ENCODE measurements at regions not wholly inside any gene's neighbourhood (a gene's known extent, or its start where the extent isn't known, plus 50 kb on each side); places are given as distances from the start of the nearest gene placed in this dataset.

DNA sequence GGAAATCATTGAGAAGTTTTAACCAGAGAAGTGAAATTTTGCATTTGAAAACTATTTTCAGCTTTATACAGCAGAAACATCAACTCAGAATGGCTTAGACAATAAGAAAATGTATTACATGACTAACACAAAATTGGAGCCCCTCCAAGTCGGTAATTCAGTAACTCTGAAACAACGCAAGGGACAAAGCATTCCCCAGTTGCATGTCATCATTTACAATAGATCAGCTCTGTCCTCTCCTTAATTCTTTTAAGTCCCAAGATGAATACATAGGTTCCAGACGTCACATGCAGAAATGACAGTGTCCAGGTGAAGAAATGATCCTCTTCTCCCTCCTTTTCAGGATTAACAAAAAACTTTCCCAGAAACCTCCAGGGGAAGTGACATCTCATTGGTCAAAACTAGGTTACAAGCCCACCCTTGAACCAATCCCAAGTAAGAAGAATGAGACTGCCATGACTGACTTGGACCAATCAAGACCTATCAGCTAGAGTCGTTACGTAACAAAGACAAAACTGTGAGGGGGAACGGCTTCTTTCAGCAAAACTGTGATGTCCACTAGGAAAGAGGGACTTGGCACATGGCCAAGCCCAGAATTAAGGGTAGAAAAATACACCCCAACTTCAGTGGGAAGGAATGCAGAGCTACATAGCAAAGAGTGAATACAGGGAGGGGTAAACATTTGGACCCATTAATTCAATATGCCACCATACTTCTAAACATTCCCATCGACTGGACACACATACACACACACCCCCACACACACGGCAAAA is 114.3 kb upstream of the PRNP start:
- no peaks in the 10 kb centered on the region for H3K27me3 ChIP-seq (ENCODE audit: insufficient read depth, low read length)
- no peak overlapping the region for H3K9ac ChIP-seq (ENCODE audit: low read depth, low read length)
- no peaks in the 10 kb centered on the region for H3K9me3 ChIP-seq (ENCODE audit: insufficient read depth, low read depth, low read length)
- H3K27ac ChIP-seq (ENCODE audit: low read length): no peak overlapping the region
- H3K4me1 ChIP-seq (ENCODE audit: insufficient read depth, low read length): peaks cover 6% of the 10 kb centered on the region; the same call in 1 of the 2 replicates
- no peaks in the 10 kb centered on the region for H3K36me3 ChIP-seq (ENCODE audit: insufficient read depth, low read depth, low read length)
- H3K4me3 ChIP-seq (ENCODE audit: low read length): no peak overlapping the region

GRCh38 chr20:4569865-4570264 is 116.4 kb upstream of the PRNP start:
- Histone ChIP-seq H3K4me1 (ENCODE audit: insufficient read depth, low read length) (peaks cover 6% of the 10 kb centered on the region; the same call in 1 of the 2 replicates), H3K36me3 (ENCODE audit: insufficient read depth, low read depth, low read length) (no peaks in the 10 kb centered on the region), H3K9me3 (ENCODE audit: insufficient read depth, low read depth, low read length) (no peaks in the 10 kb centered on the region), H3K27me3 (ENCODE audit: insufficient read depth, low read length) (no peaks in the 10 kb centered on the region), H3K27ac (ENCODE audit: low read length) (no peak overlapping the region), H3K9ac (ENCODE audit: low read depth, low read length) (no peak overlapping the region), H3K4me3 (ENCODE audit: low read length) (peak overlapping the region; percentile 11; the same call in 1 of the 2 replicates)

- no peak overlapping the region for H3K27ac ChIP-seq (ENCODE audit: low read length)
- H3K4me3 ChIP-seq (ENCODE audit: low read length): no peak overlapping the region
- no peaks in the 10 kb centered on the region for H3K36me3 ChIP-seq (ENCODE audit: insufficient read depth, low read depth, low read length)
- H3K4me1 ChIP-seq (ENCODE audit: insufficient read depth, low read length): peaks cover 6% of the 10 kb centered on the region; the same call in 1 of the 2 replicates
- no peak overlapping the region for H3K9ac ChIP-seq (ENCODE audit: low read depth, low read length)
- H3K27me3 ChIP-seq (ENCODE audit: insufficient read depth, low read length): no peaks in the 10 kb centered on the region
- H3K9me3 ChIP-seq (ENCODE audit: insufficient read depth, low read depth, low read length): no peaks in the 10 kb centered on the region
Observed at GRCh38 chr20:4569092-4569491, 117.2 kb upstream of the PRNP start.

GRCh38 chr20:4568361-4568959 is 117.8 kb upstream of the PRNP start:
- no peak overlapping the region for H3K27ac ChIP-seq (ENCODE audit: low read length)
- no peak overlapping the region for H3K4me3 ChIP-seq (ENCODE audit: low read length)
- H3K9ac ChIP-seq (ENCODE audit: low read depth, low read length): no peak overlapping the region
- H3K9me3 ChIP-seq (ENCODE audit: insufficient read depth, low read depth, low read length): no peaks in the 10 kb centered on the region
- H3K27me3 ChIP-seq (ENCODE audit: insufficient read depth, low read length): no peaks in the 10 kb centered on the region
- H3K36me3 ChIP-seq (ENCODE audit: insufficient read depth, low read depth, low read length): no peaks in the 10 kb centered on the region
- peaks cover 6% of the 10 kb centered on the region; the same call in 1 of the 2 replicates for H3K4me1 ChIP-seq (ENCODE audit: insufficient read depth, low read length)

DNA sequence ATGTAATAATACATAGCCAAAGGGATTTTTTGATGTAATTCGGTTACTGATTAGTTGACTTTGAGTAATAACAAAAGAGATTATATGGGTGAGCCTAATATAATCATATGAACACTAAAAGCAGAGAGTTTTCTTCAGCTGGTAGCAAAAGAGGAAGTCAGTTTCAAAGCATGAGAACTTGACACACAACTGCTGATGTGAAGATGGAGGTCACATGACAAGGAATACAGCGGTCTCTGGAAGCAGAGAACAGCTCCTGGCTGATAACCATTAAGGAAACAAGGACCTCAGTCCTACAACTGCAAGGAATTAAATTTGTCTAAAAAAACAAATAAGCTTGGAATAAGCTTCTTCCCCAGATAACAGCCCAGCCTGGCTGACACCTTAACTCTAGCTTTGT is 119.1 kb upstream of the PRNP start:
- H3K27ac ChIP-seq (ENCODE audit: low read length): no peak overlapping the region
- no peak overlapping the region for H3K4me3 ChIP-seq (ENCODE audit: low read length)
- no peaks in the 10 kb centered on the region for H3K9me3 ChIP-seq (ENCODE audit: insufficient read depth, low read depth, low read length)
- H3K4me1 ChIP-seq (ENCODE audit: insufficient read depth, low read length): peaks cover 6% of the 10 kb centered on the region; the same call in 1 of the 2 replicates
- H3K27me3 ChIP-seq (ENCODE audit: insufficient read depth, low read length): no peaks in the 10 kb centered on the region
- no peak overlapping the region for H3K9ac ChIP-seq (ENCODE audit: low read depth, low read length)
- H3K36me3 ChIP-seq (ENCODE audit: insufficient read depth, low read depth, low read length): no peaks in the 10 kb centered on the region

GRCh38 chr20:4563534-4563933 is 122.7 kb upstream of the PRNP start:
- H3K36me3 ChIP-seq (ENCODE audit: insufficient read depth, low read depth, low read length): no peaks in the 10 kb centered on the region
- H3K9me3 ChIP-seq (ENCODE audit: insufficient read depth, low read depth, low read length): no peaks in the 10 kb centered on the region
- peaks cover 4% of the 10 kb centered on the region; the same call in 1 of the 2 replicates for H3K4me1 ChIP-seq (ENCODE audit: insufficient read depth, low read length)
- H3K9ac ChIP-seq (ENCODE audit: low read depth, low read length): no peak overlapping the region
- no peak overlapping the region for H3K27ac ChIP-seq (ENCODE audit: low read length)
- no peaks in the 10 kb centered on the region for H3K27me3 ChIP-seq (ENCODE audit: insufficient read depth, low read length)
- no peak overlapping the region for H3K4me3 ChIP-seq (ENCODE audit: low read length)

DNA sequence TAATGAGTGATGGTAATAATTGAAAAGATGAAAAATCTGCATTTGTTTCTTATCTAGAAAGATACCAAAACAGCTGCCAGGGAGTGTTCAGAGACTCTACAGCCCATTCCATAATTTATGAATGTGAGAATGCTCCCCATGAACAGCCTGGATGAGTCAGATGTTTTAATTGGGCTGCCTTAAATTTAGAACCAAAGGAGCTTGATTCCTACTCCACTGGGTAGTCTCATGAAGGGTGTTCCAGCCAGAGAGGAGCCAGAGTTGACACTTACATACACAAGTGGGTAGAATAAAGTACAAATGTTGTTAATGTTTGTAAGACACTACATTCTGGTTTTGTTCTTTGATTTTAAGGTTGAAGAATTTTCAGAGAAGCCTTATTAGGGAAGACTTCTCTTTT is 123.2 kb upstream of the PRNP start:
- Histone ChIP-seq H3K9ac (ENCODE audit: low read depth, low read length) (no peak overlapping the region), H3K4me1 (ENCODE audit: insufficient read depth, low read length) (peaks cover 4% of the 10 kb centered on the region; the same call in 1 of the 2 replicates), H3K36me3 (ENCODE audit: insufficient read depth, low read depth, low read length) (no peaks in the 10 kb centered on the region), H3K27ac (ENCODE audit: low read length) (no peak overlapping the region), H3K27me3 (ENCODE audit: insufficient read depth, low read length) (no peaks in the 10 kb centered on the region), H3K4me3 (ENCODE audit: low read length) (no peak overlapping the region), H3K9me3 (ENCODE audit: insufficient read depth, low read depth, low read length) (no peaks in the 10 kb centered on the region)

DNA sequence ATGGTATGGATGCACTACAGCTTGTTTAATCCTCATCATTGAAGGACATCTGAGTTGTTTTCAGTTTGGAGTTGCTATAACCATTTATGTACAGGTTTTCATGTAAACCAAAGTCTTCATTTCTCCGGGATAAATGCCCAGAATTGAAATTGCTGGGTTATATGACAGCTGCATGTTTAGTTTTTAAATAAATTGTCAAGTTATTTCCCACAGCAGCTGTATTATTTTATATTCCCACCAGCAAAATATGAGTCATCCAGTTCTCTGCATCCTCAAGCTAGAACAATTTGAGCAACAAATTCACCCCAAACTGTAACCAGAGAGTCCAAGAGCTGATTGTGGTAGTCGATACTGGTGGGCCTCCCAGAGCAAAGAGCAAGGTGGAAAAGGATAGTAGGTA is 125.6 kb upstream of the PRNP start:
- Histone ChIP-seq H3K27me3 (ENCODE audit: insufficient read depth, low read length) (no peaks in the 10 kb centered on the region), H3K4me3 (ENCODE audit: low read length) (no peak overlapping the region), H3K9ac (ENCODE audit: low read depth, low read length) (no peak overlapping the region), H3K27ac (ENCODE audit: low read length) (no peak overlapping the region), H3K4me1 (ENCODE audit: insufficient read depth, low read length) (peaks cover 4% of the 10 kb centered on the region; the same call in 1 of the 2 replicates), H3K9me3 (ENCODE audit: insufficient read depth, low read depth, low read length) (no peaks in the 10 kb centered on the region), H3K36me3 (ENCODE audit: insufficient read depth, low read depth, low read length) (no peaks in the 10 kb centered on the region)

DNA sequence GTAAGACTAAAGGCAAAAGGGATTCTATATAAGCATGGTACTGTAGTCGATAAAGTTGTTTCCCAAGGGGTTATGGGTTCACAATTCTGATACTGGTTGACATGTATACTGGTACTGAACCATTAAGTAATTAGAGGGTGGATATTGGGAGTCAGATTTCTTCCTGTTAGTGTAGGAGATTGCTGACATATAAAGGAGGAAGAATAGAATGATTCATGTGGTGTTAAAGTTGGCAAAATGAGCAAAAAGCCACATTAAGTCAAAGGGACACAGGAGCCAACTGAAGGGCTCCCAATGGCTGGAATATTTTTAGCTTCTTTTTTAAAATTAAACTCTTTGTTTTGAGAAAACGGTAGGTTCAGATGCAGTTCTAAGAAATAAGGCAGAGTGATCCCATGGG is 126.3 kb upstream of the PRNP start:
- Histone ChIP-seq H3K4me3 (ENCODE audit: low read length) (no peak overlapping the region), H3K4me1 (ENCODE audit: insufficient read depth, low read length) (peaks cover 4% of the 10 kb centered on the region; the same call in 1 of the 2 replicates), H3K27me3 (ENCODE audit: insufficient read depth, low read length) (no peaks in the 10 kb centered on the region), H3K9me3 (ENCODE audit: insufficient read depth, low read depth, low read length) (no peaks in the 10 kb centered on the region), H3K27ac (ENCODE audit: low read length) (no peak overlapping the region), H3K36me3 (ENCODE audit: insufficient read depth, low read depth, low read length) (no peaks in the 10 kb centered on the region), H3K9ac (ENCODE audit: low read depth, low read length) (no peak overlapping the region)

GRCh38 chr20:4559106-4559505 is 127.2 kb upstream of the PRNP start:
- Histone ChIP-seq H3K9ac (ENCODE audit: low read depth, low read length) (no peak overlapping the region), H3K27ac (ENCODE audit: low read length) (no peak overlapping the region), H3K4me1 (ENCODE audit: insufficient read depth, low read length) (peaks cover 4% of the 10 kb centered on the region; the same call in 1 of the 2 replicates), H3K9me3 (ENCODE audit: insufficient read depth, low read depth, low read length) (no peaks in the 10 kb centered on the region), H3K27me3 (ENCODE audit: insufficient read depth, low read length) (no peaks in the 10 kb centered on the region), H3K4me3 (ENCODE audit: low read length) (no peak overlapping the region), H3K36me3 (ENCODE audit: insufficient read depth, low read depth, low read length) (no peaks in the 10 kb centered on the region)

- Histone ChIP-seq H3K27ac (ENCODE audit: low read length) (no peak overlapping the region), H3K4me1 (ENCODE audit: insufficient read depth, low read length) (peaks cover under 1% of the 10 kb centered on the region; the same call in 1 of the 2 replicates), H3K36me3 (ENCODE audit: insufficient read depth, low read depth, low read length) (no peaks in the 10 kb centered on the region), H3K4me3 (ENCODE audit: low read length) (no peak overlapping the region), H3K9ac (ENCODE audit: low read depth, low read length) (no peak overlapping the region), H3K27me3 (ENCODE audit: insufficient read depth, low read length) (no peaks in the 10 kb centered on the region), H3K9me3 (ENCODE audit: insufficient read depth, low read depth, low read length) (no peaks in the 10 kb centered on the region)
Observed at GRCh38 chr20:4556781-4557180, 129.5 kb upstream of the PRNP start.
